ENCODE measurements at regions not wholly inside any gene's neighbourhood (a gene's known extent, or its start where the extent isn't known, plus 50 kb on each side); places are given as distances from the start of the nearest gene placed in this dataset.

DNA sequence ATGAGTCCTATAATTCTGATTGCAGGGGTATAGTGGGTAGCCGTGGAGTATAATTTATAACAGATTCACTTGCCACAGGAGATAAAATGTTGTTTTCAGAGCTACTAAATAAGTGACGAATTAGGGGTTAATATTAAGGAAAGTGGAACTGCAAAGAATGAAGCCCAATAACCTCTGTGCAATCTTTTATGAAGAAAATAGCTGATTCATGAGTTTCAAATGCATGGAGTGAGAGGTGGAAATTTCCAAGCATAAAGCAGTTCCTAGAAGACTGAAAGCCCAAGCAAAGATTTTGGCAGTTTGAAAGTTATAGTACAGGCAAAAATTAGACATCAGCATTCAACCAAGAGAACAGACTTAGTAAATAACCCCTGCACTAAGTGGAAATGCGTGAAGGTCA, 1782.4 kb upstream of the PCDH10 start:
- intact Hi-C loops (cut with DNase I): no loop called here
- H3K36me3 ChIP-seq: no peaks in the 10 kb centered on the region
- H3K9me3 ChIP-seq: no peaks in the 10 kb centered on the region
- H3K27ac ChIP-seq: no peak overlapping the region
- no peaks in the 10 kb centered on the region for H3K27me3 ChIP-seq
- ATAC-seq (no peak), DNase-seq (no peak)
- no peaks in the 10 kb centered on the region for H3K4me1 ChIP-seq
- TF ChIP-seq CTCF (IDR thresholded peaks at IDR 0.05) (no peak), POLR2A (IDR thresholded peaks at IDR 0.05) (no peak)
- H3K4me3 ChIP-seq: no peak overlapping the region
- WGBS (ENCODE audit: insufficient coverage, low coverage, low lambda C conversion rate, missing lambda C conversion rate): 34% methylated on average over 3 of the region's 3 CpGs

DNA sequence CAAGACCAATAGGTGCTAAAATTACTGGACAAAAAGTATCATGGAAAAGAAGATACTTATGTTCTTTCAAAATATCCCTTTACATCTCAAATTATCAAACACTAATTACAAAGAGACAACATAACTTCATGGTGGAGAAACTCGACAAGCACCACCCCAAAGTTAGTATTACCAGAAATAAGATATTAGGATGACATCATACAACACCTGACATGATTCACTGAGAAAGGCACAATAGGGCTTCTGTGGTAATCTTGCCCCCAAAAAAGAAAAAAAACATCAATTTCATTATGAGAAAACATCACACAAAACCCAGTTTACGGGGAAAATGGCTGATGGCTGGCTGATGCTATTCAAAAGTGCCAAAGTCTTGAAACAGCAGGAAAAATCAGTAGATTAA, 1781.7 kb upstream of the PCDH10 start:
- 43% methylated on average over 2 of the region's 2 CpGs for WGBS (ENCODE audit: insufficient coverage, low coverage, low lambda C conversion rate, missing lambda C conversion rate)
- DNase-seq (no peak), ATAC-seq (no peak)
- no peak for TF ChIP-seq CTCF (IDR thresholded peaks at IDR 0.05)
- TF ChIP-seq POLR2A (IDR thresholded peaks at IDR 0.05): no peak
- no peaks in the 10 kb centered on the region for H3K4me1 ChIP-seq
- no peak overlapping the region for H3K4me3 ChIP-seq
- H3K27ac ChIP-seq: no peak overlapping the region
- intact Hi-C loops (cut with DNase I): no loop called here
- H3K9me3 ChIP-seq: no peaks in the 10 kb centered on the region
- no peaks in the 10 kb centered on the region for H3K36me3 ChIP-seq
- no peaks in the 10 kb centered on the region for H3K27me3 ChIP-seq

DNA sequence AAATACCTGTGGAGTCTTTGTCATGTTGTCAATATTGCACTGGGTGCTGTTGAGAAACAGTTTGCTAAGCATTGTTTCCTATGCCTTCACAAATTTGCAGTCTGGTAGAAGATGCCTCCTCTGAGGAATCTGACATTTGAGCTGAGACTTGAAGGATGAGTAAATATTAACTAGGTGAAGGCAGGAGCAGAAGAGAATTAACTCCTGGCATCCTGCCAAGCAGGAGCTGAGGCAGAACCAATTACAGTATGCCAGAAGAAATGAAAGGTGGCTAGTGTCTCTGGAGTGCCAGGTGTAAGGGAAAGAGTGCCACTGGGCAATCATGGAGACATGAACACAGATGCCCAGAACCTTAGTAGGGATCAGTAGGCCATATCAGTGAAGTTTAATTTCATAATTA, 1778.2 kb upstream of the PCDH10 start:
- Histone ChIP-seq H3K27me3 (no peaks in the 10 kb centered on the region), H3K4me1 (no peaks in the 10 kb centered on the region), H3K9me3 (no peaks in the 10 kb centered on the region), H3K36me3 (no peaks in the 10 kb centered on the region), H3K4me3 (no peak overlapping the region), H3K27ac (no peak overlapping the region)
- TF ChIP-seq CTCF (IDR thresholded peaks at IDR 0.05) (no peak), POLR2A (IDR thresholded peaks at IDR 0.05) (no peak)
- no peak for ATAC-seq
- DNase-seq: no peak
- intact Hi-C loops (cut with DNase I): no loop called here

- no peaks in the 10 kb centered on the region for H3K4me1 ChIP-seq
- no peaks in the 10 kb centered on the region for H3K27me3 ChIP-seq
- TF ChIP-seq POLR2A (IDR thresholded peaks at IDR 0.05) (no peak), CTCF (IDR thresholded peaks at IDR 0.05) (no peak)
- no peak overlapping the region for H3K27ac ChIP-seq
- intact Hi-C loops (cut with DNase I): no loop called here
- no peak overlapping the region for H3K4me3 ChIP-seq
- H3K9me3 ChIP-seq: no peaks in the 10 kb centered on the region
- ATAC-seq (no peak), DNase-seq (no peak)
- WGBS (ENCODE audit: insufficient coverage, low coverage, low lambda C conversion rate, missing lambda C conversion rate): 46% methylated on average over 2 of the region's 2 CpGs
- no peaks in the 10 kb centered on the region for H3K36me3 ChIP-seq
Observed at GRCh38 chr4:131381055-131381454, 1768.0 kb upstream of the PCDH10 start.

DNA sequence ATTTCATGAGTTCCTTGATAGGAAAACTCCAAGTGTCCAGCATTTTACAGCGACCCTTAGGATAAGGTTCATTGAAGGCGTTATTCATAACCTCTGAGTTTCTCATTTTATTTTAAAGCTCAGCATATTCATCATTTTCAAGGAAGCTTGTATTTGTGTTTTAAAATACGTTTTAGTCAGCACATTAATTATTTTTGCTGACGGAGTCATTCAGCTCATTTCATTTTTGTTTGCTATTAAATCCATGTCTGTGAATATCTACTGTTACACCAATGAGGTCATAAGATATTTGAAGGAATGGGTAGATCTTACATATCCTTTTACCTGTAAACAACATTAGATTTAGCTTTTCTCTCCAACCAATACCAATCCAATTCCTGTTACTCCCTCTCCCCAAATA, 1766.3 kb upstream of the PCDH10 start:
- no peaks in the 10 kb centered on the region for H3K4me1 ChIP-seq
- no peaks in the 10 kb centered on the region for H3K27me3 ChIP-seq
- WGBS (ENCODE audit: insufficient coverage, low coverage, low lambda C conversion rate, missing lambda C conversion rate): 59% methylated on average over 4 of the region's 4 CpGs
- H3K27ac ChIP-seq: no peak overlapping the region
- DNase-seq (no peak), ATAC-seq (no peak)
- TF ChIP-seq CTCF (IDR thresholded peaks at IDR 0.05): no peak
- no peak for TF ChIP-seq POLR2A (IDR thresholded peaks at IDR 0.05)
- no peaks in the 10 kb centered on the region for H3K9me3 ChIP-seq
- H3K36me3 ChIP-seq: no peaks in the 10 kb centered on the region
- H3K4me3 ChIP-seq: no peak overlapping the region
- intact Hi-C loops (cut with DNase I): no loop called here

Measured in right lobe of liver (tissue), 6 donors.